CD4-positive, alpha-beta T cell treated with Interleukin-12 subunit alpha and Interleukin-12 subunit beta, for 1 hour (primary cell): ENCODE measurements at regions not wholly inside any gene's neighbourhood (a gene's known extent, or its start where the extent isn't known, plus 50 kb on each side); places are given as distances from the start of the nearest gene placed in this dataset.

Experiments
- DNase-seq: peaks from one replicate; pipeline ENCODE4 v3.0.0-alpha.2; 2020

DNA sequence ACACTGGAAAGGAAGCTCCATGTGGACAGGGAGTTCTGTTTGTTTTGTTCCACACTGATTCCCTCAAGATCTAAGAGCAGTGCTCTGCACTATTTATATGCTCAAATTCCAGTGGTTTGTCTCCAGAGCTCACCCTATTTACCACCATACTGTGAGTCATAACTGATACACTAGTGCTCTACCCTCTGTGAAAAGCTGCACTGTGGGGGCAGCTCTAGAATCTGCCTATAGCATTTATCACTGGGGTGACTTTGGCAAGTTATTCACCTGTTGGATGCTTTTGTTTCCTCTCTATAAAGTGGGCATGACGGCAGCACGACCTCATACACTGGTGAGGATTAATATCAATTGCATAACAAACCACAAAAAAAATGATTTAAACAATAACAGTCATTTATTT lies 307.8 kb downstream of the NR2F1-AS1 start:
- DNase-seq, result no peak

GRCh38 chr5:93272108-93272507 lies 308.9 kb downstream of the NR2F1-AS1 start:
- no peak for DNase-seq

GRCh38 chr5:93267736-93268135 lies 313.3 kb downstream of the NR2F1-AS1 start:
- no peak for DNase-seq

DNA sequence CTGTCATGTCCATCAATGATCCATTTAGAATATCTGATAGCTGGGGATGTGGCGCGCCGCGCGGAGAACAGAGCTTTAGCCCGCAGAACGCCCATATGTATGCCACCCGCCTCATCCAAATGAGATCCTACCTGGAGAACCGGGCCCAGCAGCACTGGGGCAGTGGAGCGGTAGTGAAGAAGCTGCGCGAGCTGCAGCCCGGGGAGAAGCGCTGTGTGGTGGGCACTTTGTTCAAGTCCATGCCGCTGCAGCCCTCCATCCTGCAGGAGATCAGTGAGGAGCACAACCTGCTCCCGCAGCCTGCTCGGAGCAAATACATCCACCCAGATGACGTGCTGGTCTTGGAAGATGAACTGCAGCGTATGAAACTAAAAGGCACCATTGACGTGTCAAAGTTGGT lies 313.7 kb downstream of the NR2F1-AS1 start:
- no peak for DNase-seq

DNA sequence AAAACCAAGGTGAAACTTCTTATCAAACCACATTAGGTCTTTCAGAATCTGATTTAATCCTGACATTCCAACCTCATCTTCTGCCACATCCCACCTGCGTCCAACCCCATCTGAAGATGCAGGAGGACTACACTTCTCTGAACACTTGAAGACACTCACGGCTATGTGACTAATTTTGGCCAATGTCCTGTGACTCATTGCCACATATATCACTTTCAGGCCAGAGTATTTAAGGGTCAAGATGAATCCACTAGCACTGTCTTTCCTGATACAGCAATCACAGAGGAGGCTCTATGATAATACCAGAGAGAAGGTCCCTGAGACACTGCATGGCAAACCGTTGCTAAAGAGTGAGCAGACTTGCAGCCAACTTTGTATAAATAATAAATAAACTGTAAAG lies 323.4 kb downstream of the NR2F1-AS1 start:
- DNase-seq, result no peak

- DNase-seq, result no peak
Observed at GRCh38 chr5:93255796-93256195, 325.2 kb downstream of the NR2F1-AS1 start.

DNA sequence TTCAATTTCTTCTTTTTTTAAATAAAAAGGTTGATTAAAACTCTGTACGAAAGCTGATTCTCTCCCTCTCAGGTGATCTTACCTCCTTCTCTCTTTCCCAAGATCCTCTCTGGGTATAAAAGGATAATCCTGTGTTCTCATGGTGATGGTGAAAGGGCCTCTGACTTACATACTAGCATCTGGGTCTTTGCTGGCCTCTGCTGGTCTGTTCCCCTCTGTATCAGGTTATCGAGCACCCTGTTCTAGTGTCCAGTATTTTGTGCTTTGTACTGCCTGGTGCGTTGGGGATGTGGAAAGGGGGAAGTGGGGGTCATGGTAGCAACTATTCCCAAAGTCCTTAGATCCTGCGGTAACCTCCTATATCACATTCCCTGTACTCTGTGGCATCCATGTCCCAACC lies 328.9 kb downstream of the NR2F1-AS1 start:
- no peak for DNase-seq

- DNase-seq, result no peak
Observed at GRCh38 chr5:93251347-93251746, 329.7 kb downstream of the NR2F1-AS1 start.

GRCh38 chr5:93250424-93250823 lies 330.6 kb downstream of the NR2F1-AS1 start:
- DNase-seq, result no peak

DNA sequence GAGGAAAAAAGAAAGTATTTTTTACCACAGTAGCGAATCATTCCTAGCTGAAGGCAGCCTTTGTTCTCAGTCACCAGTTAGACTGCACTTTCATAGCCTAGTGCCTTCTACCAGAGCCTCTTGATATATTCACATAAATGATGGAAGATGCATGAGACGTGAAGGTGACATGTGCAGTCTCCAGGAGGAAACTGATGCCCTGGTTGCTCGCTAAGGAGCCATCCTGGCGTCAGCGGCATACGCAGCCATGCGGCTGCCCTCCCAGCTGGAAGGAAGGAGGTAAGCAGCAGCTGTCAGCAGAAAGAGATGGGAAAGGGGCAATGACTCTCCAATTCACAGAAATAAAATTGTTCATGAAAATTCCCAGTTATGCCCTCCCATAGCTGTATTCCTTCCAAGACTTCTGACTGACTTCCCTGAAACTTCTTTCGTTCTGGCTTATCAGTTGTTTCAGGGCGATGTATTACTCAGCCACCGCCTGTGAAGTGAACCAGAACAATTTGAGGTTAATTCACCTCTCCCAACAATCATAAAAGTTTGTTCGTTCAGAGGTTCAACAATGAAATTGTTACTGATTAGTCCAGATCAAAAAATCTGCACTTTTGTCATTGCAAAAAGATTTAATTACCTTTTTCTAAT lies 331.2 kb downstream of the NR2F1-AS1 start:
- no peak for DNase-seq

DNA sequence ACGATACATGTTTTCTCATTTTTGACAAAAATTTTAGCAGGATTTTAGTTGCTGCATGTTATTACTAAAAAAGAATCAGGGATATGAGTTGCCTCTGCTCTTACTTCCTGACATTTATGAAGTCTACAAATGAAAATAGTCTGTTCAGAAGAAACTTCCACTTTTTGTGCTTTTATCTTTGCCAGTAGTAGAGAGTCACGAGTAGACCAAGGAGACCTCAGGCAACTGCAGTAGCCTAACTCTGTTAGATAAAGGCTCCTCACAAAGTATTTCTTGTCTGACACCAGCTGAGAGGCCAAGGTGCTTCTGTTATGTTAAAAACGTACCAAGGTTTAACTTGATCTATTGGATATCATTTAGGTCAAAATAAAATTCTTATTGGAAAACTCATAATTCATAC lies 333.9 kb downstream of the NR2F1-AS1 start:
- DNase-seq, result no peak

GRCh38 chr5:93246090-93246855 lies 334.7 kb downstream of the NR2F1-AS1 start:
- no peak for DNase-seq

DNA sequence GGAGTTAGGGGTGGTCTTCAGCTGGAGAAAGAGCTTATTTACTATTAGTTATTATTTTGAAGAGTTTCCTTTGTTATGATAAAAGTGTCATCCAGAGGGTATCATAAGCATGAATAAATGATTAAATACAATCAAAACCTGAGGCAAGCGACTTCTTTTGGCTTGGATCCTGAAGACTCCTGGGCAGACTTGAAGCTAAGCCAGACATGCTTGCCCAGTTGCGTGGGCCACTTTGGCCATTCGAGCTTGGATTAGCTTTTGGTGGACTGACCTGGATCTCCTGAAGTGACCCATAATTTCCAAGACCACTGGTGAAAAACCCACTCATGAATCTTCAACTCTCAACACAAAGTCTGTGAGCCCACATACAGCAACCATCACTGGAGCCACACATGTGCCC lies 335.8 kb downstream of the NR2F1-AS1 start:
- DNase-seq, result no peak

DNA sequence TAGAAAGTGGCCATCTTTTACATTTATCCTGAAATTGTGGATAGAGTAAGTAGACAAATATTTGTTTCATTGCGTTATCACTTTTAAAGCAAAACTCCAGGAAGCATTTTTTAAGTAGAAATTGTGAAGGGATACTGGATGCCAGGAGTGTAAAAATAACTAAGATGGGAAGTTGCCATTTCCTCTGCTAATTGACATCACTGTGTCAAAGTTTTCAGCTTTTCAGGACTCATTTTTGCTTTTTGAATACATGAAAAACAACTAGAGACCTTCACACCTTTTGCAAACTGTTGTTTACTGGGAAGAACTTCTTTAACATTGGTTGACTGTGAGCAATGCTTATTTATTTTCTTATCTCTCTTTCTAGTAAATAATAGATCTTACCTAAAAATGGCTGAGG lies 337.5 kb downstream of the NR2F1-AS1 start:
- no peak for DNase-seq

DNA sequence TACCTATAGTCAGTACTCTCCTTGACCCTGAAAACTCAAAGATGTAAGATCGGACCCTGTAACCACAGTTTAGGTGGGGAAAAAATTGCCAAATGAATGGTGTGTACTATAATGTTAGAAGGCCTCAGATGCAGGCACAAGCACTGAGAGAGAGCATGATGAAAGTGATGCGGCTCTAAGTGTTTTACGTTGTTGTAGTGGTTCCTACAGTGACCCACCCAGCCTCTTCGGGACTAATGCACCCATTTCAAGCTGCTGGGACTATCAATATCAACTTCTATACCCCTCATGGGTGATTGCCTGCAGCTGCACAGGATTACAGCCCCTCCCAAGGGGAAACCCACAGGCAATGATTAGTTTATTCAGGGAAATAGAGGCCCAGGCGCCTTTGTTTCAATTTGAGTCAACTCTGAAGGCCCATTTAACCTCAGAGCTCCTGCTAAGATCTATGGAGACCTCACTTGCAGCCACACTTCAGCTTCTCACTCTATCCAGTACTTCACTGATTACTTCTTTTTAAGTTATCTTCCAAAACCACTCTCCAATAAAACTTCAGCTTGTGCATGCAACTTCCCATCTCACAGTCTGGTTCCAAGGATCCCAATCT lies 340.7 kb downstream of the NR2F1-AS1 start:
- no peak for DNase-seq

DNA sequence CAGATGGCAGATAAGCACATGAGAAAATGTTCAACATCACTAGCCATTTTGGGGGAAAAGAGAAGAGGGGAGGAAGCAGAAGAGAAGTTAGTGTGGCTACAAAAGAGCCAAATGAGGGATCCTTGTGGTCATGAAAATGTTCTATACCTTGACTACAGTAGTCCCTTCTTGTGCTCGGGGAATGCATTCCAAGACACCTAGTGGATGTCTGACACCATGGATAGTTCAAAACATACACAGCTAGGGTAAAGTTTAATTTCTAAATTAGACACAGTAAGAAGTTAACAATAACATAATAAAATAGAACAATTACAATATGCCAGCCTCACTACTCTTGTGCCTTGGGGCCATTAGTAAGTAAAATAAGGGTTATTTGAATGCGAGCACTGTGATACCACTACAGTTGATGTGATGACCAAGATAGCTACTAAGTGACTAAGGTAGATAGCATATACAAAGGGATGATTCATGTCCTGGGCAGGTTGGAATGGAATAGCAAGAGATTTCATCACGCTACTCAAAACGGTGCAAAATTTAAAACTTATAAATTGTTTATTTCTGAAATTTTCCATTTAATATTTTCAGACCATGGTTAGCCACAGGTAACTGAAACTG lies 344.1 kb downstream of the NR2F1-AS1 start:
- DNase-seq, result no peak

DNA sequence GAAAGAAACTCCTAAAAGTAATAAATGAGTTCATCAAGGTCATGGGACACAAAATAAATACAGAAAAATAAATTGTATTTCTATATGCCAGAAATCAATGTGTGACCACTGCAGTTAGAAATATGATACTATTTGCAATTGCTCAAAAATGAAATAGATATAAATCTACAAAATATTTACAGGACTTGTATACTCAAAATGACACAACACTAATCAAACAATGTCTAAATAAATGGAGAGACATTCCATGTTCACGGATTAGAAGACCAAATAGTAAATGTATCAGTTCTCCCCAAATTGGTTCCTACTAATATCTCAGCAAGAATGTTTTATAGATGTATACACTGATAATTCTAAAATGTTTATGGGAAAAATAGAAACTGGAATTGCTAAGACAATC lies 345.3 kb downstream of the NR2F1-AS1 start:
- DNase-seq, result no peak

GRCh38 chr5:93226202-93226735 lies 354.8 kb downstream of the NR2F1-AS1 start:
- no peak for DNase-seq

DNA sequence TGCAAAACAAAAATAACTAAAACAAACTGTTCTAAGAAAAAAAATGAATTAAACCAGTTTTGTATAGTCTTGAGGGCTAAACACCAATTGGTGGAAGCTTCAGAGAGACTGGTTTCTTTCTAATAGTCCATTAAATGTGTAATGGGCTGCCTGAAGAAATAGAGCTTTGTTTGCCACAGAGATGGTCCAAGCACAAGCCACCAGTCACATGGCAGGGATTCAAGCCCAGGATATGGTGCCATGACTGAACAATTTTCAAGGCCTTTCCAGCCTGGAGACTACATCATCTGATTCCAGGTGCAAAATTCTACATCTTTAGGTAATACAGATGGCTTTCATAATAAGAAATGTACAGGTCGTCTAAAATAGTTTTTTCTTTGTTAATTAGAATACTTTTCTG lies 355.3 kb downstream of the NR2F1-AS1 start:
- DNase-seq, result no peak

- DNase-seq, result no peak
Observed at GRCh38 chr5:93224624-93225023, 356.4 kb downstream of the NR2F1-AS1 start.

DNA sequence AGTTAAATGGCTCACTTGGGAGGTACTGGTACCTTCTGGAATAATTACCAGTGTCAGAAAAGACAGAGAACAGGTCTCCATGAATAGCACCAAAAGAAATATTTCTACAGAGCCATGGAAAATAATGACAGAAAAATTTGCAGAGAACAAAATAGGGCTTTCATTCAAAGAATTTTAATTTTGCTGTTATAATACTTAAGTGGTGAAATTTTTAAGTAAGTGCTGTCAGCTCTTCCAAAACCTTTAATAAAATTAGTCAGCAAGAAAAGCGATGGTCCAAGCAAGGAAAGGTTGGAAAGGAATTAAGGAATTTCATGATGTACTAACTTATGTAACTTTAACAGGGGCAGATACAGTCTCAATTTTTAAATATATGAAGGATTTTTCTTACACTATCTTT lies 359.2 kb downstream of the NR2F1-AS1 start:
- no peak for DNase-seq

DNA sequence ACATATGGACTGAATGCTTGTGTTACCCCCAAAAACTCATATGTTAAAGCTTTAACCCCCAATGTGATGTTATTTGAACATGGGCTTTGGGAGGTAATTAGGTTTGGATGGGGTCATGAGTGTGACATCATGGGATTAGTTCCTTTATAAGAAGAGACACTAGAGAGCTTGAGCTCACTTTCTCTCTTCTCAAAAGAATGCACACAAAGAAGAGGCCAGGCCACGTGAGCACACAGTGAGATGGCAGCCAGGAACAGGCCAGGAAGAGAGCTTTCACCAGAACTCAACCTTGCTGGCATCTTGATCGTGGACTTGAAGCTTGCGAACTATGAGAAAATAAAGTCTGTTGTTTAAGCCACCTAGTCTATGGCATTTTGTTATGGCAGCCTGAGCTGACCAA lies 360.6 kb downstream of the NR2F1-AS1 start:
- no peak for DNase-seq

DNA sequence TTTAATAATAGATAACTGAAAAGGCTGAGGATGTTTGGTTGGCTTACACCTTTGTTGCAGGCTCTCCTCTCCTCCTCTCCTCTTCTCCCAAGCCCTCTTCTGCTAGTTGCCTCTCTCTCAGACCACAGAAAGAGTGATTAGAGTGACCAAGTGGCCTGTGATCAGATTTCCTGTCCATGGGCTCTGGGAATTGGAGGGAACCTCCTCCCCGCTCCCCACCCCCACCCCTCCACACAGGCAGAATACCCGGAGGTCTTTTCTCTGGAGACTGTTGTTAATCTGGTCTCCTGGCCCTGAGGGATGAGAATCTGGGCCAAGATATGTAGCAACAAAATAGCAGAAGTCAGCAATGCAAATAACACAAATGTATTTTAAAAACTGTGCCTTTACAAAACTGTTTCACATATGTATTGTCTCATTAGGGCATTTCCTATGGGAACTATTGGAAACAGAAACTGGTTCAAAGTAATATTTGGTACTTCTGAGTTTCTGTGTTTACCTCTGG lies 361.3 kb downstream of the NR2F1-AS1 start:
- no peak for DNase-seq
